ENCODE measurements at regions not wholly inside any gene's neighbourhood (a gene's known extent, or its start where the extent isn't known, plus 50 kb on each side); places are given as distances from the start of the nearest gene placed in this dataset.

GRCh38 chr9:10674586-10674985 is 61.8 kb upstream of the PTPRD start:
- H3K4me3 ChIP-seq (ENCODE audit: low read depth, low read length): no peak overlapping the region
- no peaks in the 10 kb centered on the region for H3K27me3 ChIP-seq (ENCODE audit: control insufficient read depth, insufficient read depth, low read length)
- no peaks in the 10 kb centered on the region for H3K36me3 ChIP-seq (ENCODE audit: control insufficient read depth, insufficient read depth, low read length)
- H3K9ac ChIP-seq (ENCODE audit: low read length): no peak overlapping the region
- H3K4me1 ChIP-seq (ENCODE audit: control insufficient read depth, insufficient read depth, low read length): peaks cover 5% of the 10 kb centered on the region; the same call in 1 of the 2 replicates
- no peaks in the 10 kb centered on the region for H3K9me3 ChIP-seq (ENCODE audit: control insufficient read depth, insufficient read depth, low read depth, low read length)
- no peak overlapping the region for H3K27ac ChIP-seq (ENCODE audit: low read depth, low read length)

GRCh38 chr9:10678010-10678409 is 65.2 kb upstream of the PTPRD start:
- Histone ChIP-seq H3K36me3 (ENCODE audit: control insufficient read depth, insufficient read depth, low read length) (no peaks in the 10 kb centered on the region), H3K4me3 (ENCODE audit: low read depth, low read length) (no peak overlapping the region), H3K9me3 (ENCODE audit: control insufficient read depth, insufficient read depth, low read depth, low read length) (no peaks in the 10 kb centered on the region), H3K27ac (ENCODE audit: low read depth, low read length) (no peak overlapping the region), H3K9ac (ENCODE audit: low read length) (no peak overlapping the region), H3K4me1 (ENCODE audit: control insufficient read depth, insufficient read depth, low read length) (peaks cover 5% of the 10 kb centered on the region; the same call in 1 of the 2 replicates), H3K27me3 (ENCODE audit: control insufficient read depth, insufficient read depth, low read length) (no peaks in the 10 kb centered on the region)

- H3K4me1 ChIP-seq (ENCODE audit: control insufficient read depth, insufficient read depth, low read length): peaks cover 5% of the 10 kb centered on the region; the same call in 1 of the 2 replicates
- no peaks in the 10 kb centered on the region for H3K9me3 ChIP-seq (ENCODE audit: control insufficient read depth, insufficient read depth, low read depth, low read length)
- no peak overlapping the region for H3K27ac ChIP-seq (ENCODE audit: low read depth, low read length)
- H3K4me3 ChIP-seq (ENCODE audit: low read depth, low read length): no peak overlapping the region
- H3K9ac ChIP-seq (ENCODE audit: low read length): no peak overlapping the region
- no peaks in the 10 kb centered on the region for H3K27me3 ChIP-seq (ENCODE audit: control insufficient read depth, insufficient read depth, low read length)
- H3K36me3 ChIP-seq (ENCODE audit: control insufficient read depth, insufficient read depth, low read length): no peaks in the 10 kb centered on the region
These were observed 66.0 kb upstream of the PTPRD start for GRCh38 chr9:10678790-10679189.

- no peaks in the 10 kb centered on the region for H3K9me3 ChIP-seq (ENCODE audit: control insufficient read depth, insufficient read depth, low read depth, low read length)
- no peak overlapping the region for H3K9ac ChIP-seq (ENCODE audit: low read length)
- H3K36me3 ChIP-seq (ENCODE audit: control insufficient read depth, insufficient read depth, low read length): no peaks in the 10 kb centered on the region
- no peaks in the 10 kb centered on the region for H3K4me1 ChIP-seq (ENCODE audit: control insufficient read depth, insufficient read depth, low read length)
- no peaks in the 10 kb centered on the region for H3K27me3 ChIP-seq (ENCODE audit: control insufficient read depth, insufficient read depth, low read length)
- no peak overlapping the region for H3K4me3 ChIP-seq (ENCODE audit: low read depth, low read length)
- no peak overlapping the region for H3K27ac ChIP-seq (ENCODE audit: low read depth, low read length)
These were observed 74.1 kb upstream of the PTPRD start for GRCh38 chr9:10686943-10687342.

GRCh38 chr9:10690546-10690945 is 77.7 kb upstream of the PTPRD start:
- H3K9ac ChIP-seq (ENCODE audit: low read length): no peak overlapping the region
- no peak overlapping the region for H3K27ac ChIP-seq (ENCODE audit: low read depth, low read length)
- no peaks in the 10 kb centered on the region for H3K4me1 ChIP-seq (ENCODE audit: control insufficient read depth, insufficient read depth, low read length)
- H3K36me3 ChIP-seq (ENCODE audit: control insufficient read depth, insufficient read depth, low read length): no peaks in the 10 kb centered on the region
- no peaks in the 10 kb centered on the region for H3K9me3 ChIP-seq (ENCODE audit: control insufficient read depth, insufficient read depth, low read depth, low read length)
- no peaks in the 10 kb centered on the region for H3K27me3 ChIP-seq (ENCODE audit: control insufficient read depth, insufficient read depth, low read length)
- H3K4me3 ChIP-seq (ENCODE audit: low read depth, low read length): no peak overlapping the region

- Histone ChIP-seq H3K27me3 (ENCODE audit: control insufficient read depth, insufficient read depth, low read length) (no peaks in the 10 kb centered on the region), H3K9ac (ENCODE audit: low read length) (no peak overlapping the region), H3K9me3 (ENCODE audit: control insufficient read depth, insufficient read depth, low read depth, low read length) (no peaks in the 10 kb centered on the region), H3K4me1 (ENCODE audit: control insufficient read depth, insufficient read depth, low read length) (no peaks in the 10 kb centered on the region), H3K27ac (ENCODE audit: low read depth, low read length) (no peak overlapping the region), H3K4me3 (ENCODE audit: low read depth, low read length) (no peak overlapping the region), H3K36me3 (ENCODE audit: control insufficient read depth, insufficient read depth, low read length) (no peaks in the 10 kb centered on the region)
These were observed 84.2 kb upstream of the PTPRD start for GRCh38 chr9:10697044-10697443.

- Histone ChIP-seq H3K4me3 (ENCODE audit: low read depth, low read length) (no peak overlapping the region), H3K27me3 (ENCODE audit: control insufficient read depth, insufficient read depth, low read length) (no peaks in the 10 kb centered on the region), H3K27ac (ENCODE audit: low read depth, low read length) (no peak overlapping the region), H3K36me3 (ENCODE audit: control insufficient read depth, insufficient read depth, low read length) (no peaks in the 10 kb centered on the region), H3K9ac (ENCODE audit: low read length) (no peak overlapping the region), H3K4me1 (ENCODE audit: control insufficient read depth, insufficient read depth, low read length) (no peaks in the 10 kb centered on the region), H3K9me3 (ENCODE audit: control insufficient read depth, insufficient read depth, low read depth, low read length) (no peaks in the 10 kb centered on the region)
These were observed 87.5 kb upstream of the PTPRD start for GRCh38 chr9:10700291-10700690.

- H3K4me3 ChIP-seq (ENCODE audit: low read depth, low read length): no peak overlapping the region
- no peaks in the 10 kb centered on the region for H3K36me3 ChIP-seq (ENCODE audit: control insufficient read depth, insufficient read depth, low read length)
- no peak overlapping the region for H3K9ac ChIP-seq (ENCODE audit: low read length)
- H3K27ac ChIP-seq (ENCODE audit: low read depth, low read length): no peak overlapping the region
- no peaks in the 10 kb centered on the region for H3K4me1 ChIP-seq (ENCODE audit: control insufficient read depth, insufficient read depth, low read length)
- no peaks in the 10 kb centered on the region for H3K9me3 ChIP-seq (ENCODE audit: control insufficient read depth, insufficient read depth, low read depth, low read length)
- H3K27me3 ChIP-seq (ENCODE audit: control insufficient read depth, insufficient read depth, low read length): no peaks in the 10 kb centered on the region
These were observed 88.1 kb upstream of the PTPRD start for GRCh38 chr9:10700915-10701314.

GRCh38 chr9:10701906-10702305 is 89.1 kb upstream of the PTPRD start:
- H3K36me3 ChIP-seq (ENCODE audit: control insufficient read depth, insufficient read depth, low read length): no peaks in the 10 kb centered on the region
- H3K9me3 ChIP-seq (ENCODE audit: control insufficient read depth, insufficient read depth, low read depth, low read length): no peaks in the 10 kb centered on the region
- H3K4me1 ChIP-seq (ENCODE audit: control insufficient read depth, insufficient read depth, low read length): no peaks in the 10 kb centered on the region
- no peaks in the 10 kb centered on the region for H3K27me3 ChIP-seq (ENCODE audit: control insufficient read depth, insufficient read depth, low read length)
- H3K4me3 ChIP-seq (ENCODE audit: low read depth, low read length): no peak overlapping the region
- no peak overlapping the region for H3K9ac ChIP-seq (ENCODE audit: low read length)
- no peak overlapping the region for H3K27ac ChIP-seq (ENCODE audit: low read depth, low read length)

GRCh38 chr9:10703139-10703538 is 90.3 kb upstream of the PTPRD start:
- H3K36me3 ChIP-seq (ENCODE audit: control insufficient read depth, insufficient read depth, low read length): no peaks in the 10 kb centered on the region
- H3K9ac ChIP-seq (ENCODE audit: low read length): no peak overlapping the region
- no peak overlapping the region for H3K27ac ChIP-seq (ENCODE audit: low read depth, low read length)
- no peak overlapping the region for H3K4me3 ChIP-seq (ENCODE audit: low read depth, low read length)
- no peaks in the 10 kb centered on the region for H3K27me3 ChIP-seq (ENCODE audit: control insufficient read depth, insufficient read depth, low read length)
- no peaks in the 10 kb centered on the region for H3K4me1 ChIP-seq (ENCODE audit: control insufficient read depth, insufficient read depth, low read length)
- no peaks in the 10 kb centered on the region for H3K9me3 ChIP-seq (ENCODE audit: control insufficient read depth, insufficient read depth, low read depth, low read length)

GRCh38 chr9:10704720-10705119 is 91.9 kb upstream of the PTPRD start:
- Histone ChIP-seq H3K4me1 (ENCODE audit: control insufficient read depth, insufficient read depth, low read length) (no peaks in the 10 kb centered on the region), H3K9ac (ENCODE audit: low read length) (no peak overlapping the region), H3K4me3 (ENCODE audit: low read depth, low read length) (no peak overlapping the region), H3K27me3 (ENCODE audit: control insufficient read depth, insufficient read depth, low read length) (no peaks in the 10 kb centered on the region), H3K27ac (ENCODE audit: low read depth, low read length) (no peak overlapping the region), H3K36me3 (ENCODE audit: control insufficient read depth, insufficient read depth, low read length) (no peaks in the 10 kb centered on the region), H3K9me3 (ENCODE audit: control insufficient read depth, insufficient read depth, low read depth, low read length) (no peaks in the 10 kb centered on the region)

GRCh38 chr9:10705383-10705782 is 92.6 kb upstream of the PTPRD start:
- Histone ChIP-seq H3K4me3 (ENCODE audit: low read depth, low read length) (no peak overlapping the region), H3K4me1 (ENCODE audit: control insufficient read depth, insufficient read depth, low read length) (no peaks in the 10 kb centered on the region), H3K9me3 (ENCODE audit: control insufficient read depth, insufficient read depth, low read depth, low read length) (no peaks in the 10 kb centered on the region), H3K9ac (ENCODE audit: low read length) (no peak overlapping the region), H3K27ac (ENCODE audit: low read depth, low read length) (no peak overlapping the region), H3K27me3 (ENCODE audit: control insufficient read depth, insufficient read depth, low read length) (no peaks in the 10 kb centered on the region), H3K36me3 (ENCODE audit: control insufficient read depth, insufficient read depth, low read length) (no peaks in the 10 kb centered on the region)
